ENCODE measurements at regions not wholly inside any gene's neighbourhood (a gene's known extent, or its start where the extent isn't known, plus 50 kb on each side); places are given as distances from the start of the nearest gene placed in this dataset.

DNA sequence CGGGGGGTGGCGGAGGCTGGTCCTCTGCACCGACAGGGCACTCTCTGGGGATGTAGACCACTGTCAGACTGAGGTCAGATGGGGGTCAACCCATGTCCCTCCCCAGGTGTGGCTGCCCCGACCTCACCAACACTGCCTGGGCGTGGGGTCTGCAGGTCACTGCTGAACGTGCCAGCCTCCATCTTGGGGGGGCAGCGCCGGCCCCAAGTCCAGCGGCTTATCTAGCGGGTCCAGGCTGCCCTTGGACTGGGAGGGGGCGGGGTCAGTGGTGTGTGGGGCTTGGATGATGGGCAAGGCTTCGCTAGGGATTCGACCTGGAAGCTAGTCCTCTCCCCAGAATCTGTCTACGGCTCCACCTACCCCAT lies 178.2 kb downstream of the IGLL1 start:
- Histone ChIP-seq H3K14ac (replicated peaks; ENCODE audit: low read depth, low read length) (no peak overlapping the region), H3K4me3 (ENCODE audit: insufficient read depth, low read depth, low read length) (no peak overlapping the region), H4K20me1 (ENCODE audit: insufficient read depth, low read length) (no peaks in the 10 kb centered on the region), H2AK5ac (ENCODE audit: low read depth, low read length) (no peak overlapping the region), H3K23ac (ENCODE audit: low read depth, low read length) (no peak overlapping the region), H3K18ac (ENCODE audit: low read depth, low read length) (no peak overlapping the region), H4K91ac (ENCODE audit: insufficient read depth, low read depth, low read length) (no peak overlapping the region), H4K5ac (ENCODE audit: low read depth, low read length) (no peak overlapping the region), H2AFZ (replicated peaks; ENCODE audit: low read length, poor library complexity) (no peak overlapping the region), H3K4me2 (ENCODE audit: low read depth, low read length) (no peak overlapping the region), H3K27me3 (ENCODE audit: control insufficient read depth, insufficient read depth, low read length) (peaks cover 1% of the 10 kb centered on the region; the same call in 1 of the 2 replicates), H3K79me1 (ENCODE audit: low read depth in 1 of 2, low read length in 2 of 2) (no peaks in the 10 kb centered on the region), H2BK20ac (ENCODE audit: low read depth, low read length) (no peak overlapping the region), H2BK15ac (ENCODE audit: low read depth, low read length) (no peak overlapping the region), H3K4ac (ENCODE audit: low read depth, low read length) (no peak overlapping the region), H2AK9ac (replicated peaks; ENCODE audit: low read depth, low read length, poor library complexity) (no peak overlapping the region), H2BK120ac (ENCODE audit: low read depth, low read length) (no peak overlapping the region), H3K9me1 (ENCODE audit: insufficient read depth, low read length) (no peaks in the 10 kb centered on the region), H3K56ac (ENCODE audit: extremely low read depth, insufficient read depth, low read length) (no peak overlapping the region), H3K4me1 (ENCODE audit: control insufficient read depth, insufficient read depth, low read length) (peaks cover 4% of the 10 kb centered on the region; the same call in 1 of the 2 replicates), H3K27ac (ENCODE audit: insufficient read depth, low read length) (no peak overlapping the region), H4K8ac (ENCODE audit: low read depth in 2 of 2, low read length in 2 of 2) (no peak overlapping the region), H3K9me3 (ENCODE audit: control insufficient read depth, insufficient read depth, low read length) (no peaks in the 10 kb centered on the region), H3K36me3 (ENCODE audit: control insufficient read depth, insufficient read depth, low read length) (no peaks in the 10 kb centered on the region), H3K9ac (ENCODE audit: low read depth, low read length) (no peak overlapping the region), H2BK5ac (ENCODE audit: low read depth, low read length, poor library complexity, severe bottlenecking) (no peak overlapping the region)
- WGBS, 2 experiments (ENCODE audit: extremely low coverage in 2 of 2, insufficient read length in 1 of 2): no CpG with 5 or more reads among the region's 14 CpGs
- TF ChIP-seq SMC3 (IDR thresholded peaks at IDR 0.05; ENCODE audit: low read depth, low read length) (no peak), ELK1 (IDR thresholded peaks at IDR 0.05; ENCODE audit: borderline replicate concordance, low read depth, low read length) (no peak), USF2 (IDR thresholded peaks at IDR 0.05; ENCODE audit: low read depth, low read length) (no peak), MXI1 (IDR thresholded peaks at IDR 0.05; ENCODE audit: borderline replicate concordance, low read depth, low read length) (no peak), CHD1 (IDR thresholded peaks at IDR 0.05; ENCODE audit: low read depth, low read length) (no peak), FOS (IDR thresholded peaks at IDR 0.05; ENCODE audit: low read depth, low read length) (no peak), CEBPB (IDR thresholded peaks at IDR 0.05; ENCODE audit: low read depth, low read length) (no peak), BHLHE40 (IDR thresholded peaks at IDR 0.05; ENCODE audit: low read depth, low read length) (no peak), MAZ (IDR thresholded peaks at IDR 0.05; ENCODE audit: borderline replicate concordance, low read depth, low read length) (no peak), NFE2L2 (IDR thresholded peaks at IDR 0.05; ENCODE audit: low read depth, low read length) (no peak), RCOR1 (IDR thresholded peaks at IDR 0.05; ENCODE audit: insufficient replicate concordance, low read length) (no peak), RAD21 (IDR thresholded peaks at IDR 0.05; ENCODE audit: low read length) (no peak), RFX5 (IDR thresholded peaks at IDR 0.05; ENCODE audit: low read depth, low read length) (no peak), POLR2A (IDR thresholded peaks at IDR 0.05; ENCODE audit: low read depth, low read length) (no peak), MAFK (IDR thresholded peaks at IDR 0.05; ENCODE audit: low read depth, low read length) (no peak)
- TF ChIP-seq, protein P1, sequence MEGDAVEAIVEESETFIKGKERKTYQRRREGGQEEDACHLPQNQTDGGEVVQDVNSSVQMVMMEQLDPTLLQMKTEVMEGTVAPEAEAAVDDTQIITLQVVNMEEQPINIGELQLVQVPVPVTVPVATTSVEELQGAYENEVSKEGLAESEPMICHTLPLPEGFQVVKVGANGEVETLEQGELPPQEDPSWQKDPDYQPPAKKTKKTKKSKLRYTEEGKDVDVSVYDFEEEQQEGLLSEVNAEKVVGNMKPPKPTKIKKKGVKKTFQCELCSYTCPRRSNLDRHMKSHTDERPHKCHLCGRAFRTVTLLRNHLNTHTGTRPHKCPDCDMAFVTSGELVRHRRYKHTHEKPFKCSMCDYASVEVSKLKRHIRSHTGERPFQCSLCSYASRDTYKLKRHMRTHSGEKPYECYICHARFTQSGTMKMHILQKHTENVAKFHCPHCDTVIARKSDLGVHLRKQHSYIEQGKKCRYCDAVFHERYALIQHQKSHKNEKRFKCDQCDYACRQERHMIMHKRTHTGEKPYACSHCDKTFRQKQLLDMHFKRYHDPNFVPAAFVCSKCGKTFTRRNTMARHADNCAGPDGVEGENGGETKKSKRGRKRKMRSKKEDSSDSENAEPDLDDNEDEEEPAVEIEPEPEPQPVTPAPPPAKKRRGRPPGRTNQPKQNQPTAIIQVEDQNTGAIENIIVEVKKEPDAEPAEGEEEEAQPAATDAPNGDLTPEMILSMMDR (conservative IDR thresholded peaks at IDR 0.05; ENCODE audit: low read depth, low read length): no peak
- in situ Hi-C loops (cut with MboI; ENCODE audit: low sequenced_read_pairs): no loop called here
- DNase-seq (no peak), ATAC-seq (ENCODE audit: low read depth) (no peak)
- no TSS peak for BruUV-seq (replicated peaks)
- intact Hi-C loops (cut with micrococcal nuclease): loop anchor here (5.0 kb wide), 2 partner anchors 120 to 135 kb away; no protein-coding TSS in a partner anchor
- ChIA-PET CTCF (no interaction called here), POLR2A (ENCODE audit: unreplicated experiment) (no interaction called here)
- dilution Hi-C loops (cut with HindIII; ENCODE audit: low sequenced_read_pairs, unreplicated experiment): no loop called here

All from IMR-90 (cell line).